Trophoblast cell (in vitro differentiated cells and primary cell): ENCODE measurements at regions not wholly inside any gene's neighbourhood (a gene's known extent, or its start where the extent isn't known, plus 50 kb on each side); places are given as distances from the start of the nearest gene placed in this dataset.

Experiments used
- DNase-seq, 2 donors: peaks; one replicate each; pipeline ENCODE4 v3.0.0-alpha.2; 2016
- H2AFZ ChIP-seq: 2 replicates; pipeline ENCODE4 v1.6.1; 2013; ENCODE audit warnings: low read length, moderate library complexity, mild to moderate bottlenecking; ENCODE audit not compliant: insufficient read depth, poor library complexity
- H2AK5ac ChIP-seq: 2 replicates; pipeline ENCODE4 v1.6.1; 2013; ENCODE audit warnings: mild to moderate bottlenecking, low read length
- H2BK120ac ChIP-seq: 2 replicates; pipeline ENCODE4 v1.6.1; 2013; ENCODE audit warnings: low read length, mild to moderate bottlenecking, moderate library complexity; ENCODE audit not compliant: insufficient read depth, poor library complexity
- H2BK12ac ChIP-seq: 2 replicates; pipeline ENCODE4 v1.6.1; 2013; ENCODE audit warnings: mild to moderate bottlenecking, low read length, moderate library complexity
- H2BK5ac ChIP-seq: 2 replicates; pipeline ENCODE4 v1.6.1; 2013; ENCODE audit warnings: low read length, low read depth, moderate library complexity, mild to moderate bottlenecking; ENCODE audit not compliant: poor library complexity
- H3K14ac ChIP-seq: 2 replicates; pipeline ENCODE4 v1.6.1; 2013; ENCODE audit warnings: mild to moderate bottlenecking, low read length
- H3K18ac ChIP-seq: 2 replicates; pipeline ENCODE4 v1.6.1; 2013; ENCODE audit warnings: mild to moderate bottlenecking, low read length
- H3K23ac ChIP-seq: 2 replicates; pipeline ENCODE4 v1.6.1; 2013; ENCODE audit warnings: low read length
- H3K27ac ChIP-seq: 2 replicates; pipeline ENCODE4 v1.5.1; 2013; ENCODE audit warnings: low read depth, mild to moderate bottlenecking, inconsistent platforms, low read length, moderate library complexity
- H3K27me3 ChIP-seq: 2 replicates; pipeline ENCODE4 v1.6.1; 2013; ENCODE audit warnings: inconsistent platforms, mild to moderate bottlenecking, low read length, moderate library complexity; ENCODE audit not compliant: insufficient read depth
- H3K36me3 ChIP-seq, 2 experiments: 1 replicate in 1 of 2; 2 replicates in 1 of 2; pipeline ENCODE4 v1.6.1; 2013; ENCODE audit warnings: low read length in 2 of 2, mild to moderate bottlenecking in 2 of 2, moderate library complexity in 1 of 2; ENCODE audit not compliant: insufficient read depth in 2 of 2, control insufficient read depth in 1 of 2
- H3K4ac ChIP-seq: 2 replicates; pipeline ENCODE4 v1.6.1; 2013; ENCODE audit warnings: low read depth, mild to moderate bottlenecking, low read length, moderate library complexity
- H3K4me1 ChIP-seq, 2 experiments: 1 replicate in 1 of 2; 2 replicates in 1 of 2; pipeline ENCODE4 v1.6.1; 2013; ENCODE audit warnings: low read length in 2 of 2, mild to moderate bottlenecking in 2 of 2, moderate library complexity in 1 of 2; ENCODE audit not compliant: insufficient read depth in 2 of 2, control insufficient read depth in 1 of 2
- H3K4me2 ChIP-seq: 2 replicates; pipeline ENCODE4 v1.6.1; 2013; ENCODE audit warnings: inconsistent platforms, mild to moderate bottlenecking, low read length, moderate library complexity
- H3K4me3 ChIP-seq: 2 replicates; pipeline ENCODE4 v1.5.1; 2013; ENCODE audit warnings: mild to moderate bottlenecking, low read depth, low read length, inconsistent platforms
- H3K79me1 ChIP-seq: one replicate; pipeline ENCODE4 v1.6.1; 2013; ENCODE audit warnings: low read length
- H3K79me2 ChIP-seq: 2 replicates; pipeline ENCODE4 v1.6.1; 2013; ENCODE audit warnings: low read length, mild to moderate bottlenecking; ENCODE audit not compliant: control insufficient read depth, insufficient read depth, poor library complexity
- H3K9ac ChIP-seq: 2 replicates; pipeline ENCODE4 v1.6.1; 2013; ENCODE audit warnings: mild to moderate bottlenecking, low read length
- H3K9me3 ChIP-seq: 2 replicates; pipeline ENCODE4 v1.6.1; 2013; ENCODE audit warnings: low read depth, mild to moderate bottlenecking, control low read depth, inconsistent platforms, low read length; ENCODE audit not compliant: insufficient read depth
- H4K12ac ChIP-seq: 2 replicates; pipeline ENCODE4 v1.6.1; 2013; ENCODE audit warnings: low read depth, mild to moderate bottlenecking, low read length, moderate library complexity
- H4K8ac ChIP-seq: 2 replicates; pipeline ENCODE4 v1.6.1; 2013; ENCODE audit warnings: low read depth, mild to moderate bottlenecking, low read length, moderate library complexity
- H4K91ac ChIP-seq: one replicate; pipeline ENCODE4 v1.6.1; 2013; ENCODE audit warnings: low read depth, mild to moderate bottlenecking, low read length, moderate library complexity
- WGBS: extraction: QIAGEN DNeasy Blood & Tissue Kit; methylation state at CpG from one replicate; pipeline ENCODE4 v1.1.7; 2013; ENCODE audit warnings: missing lambda C conversion rate; ENCODE audit not compliant: insufficient read length, insufficient coverage; ENCODE audit errors: extremely low coverage; 5-methylcytosine and 5-hydroxymethylcytosine counted together

- no peak overlapping the region for H3K9ac ChIP-seq
- no peak overlapping the region for H2AFZ ChIP-seq
- no peak overlapping the region for H3K4me2 ChIP-seq
- H3K4ac ChIP-seq = no peak overlapping the region
- no peaks in the 10 kb centered on the region for H3K9me3 ChIP-seq
- no peaks in the 10 kb centered on the region for H3K36me3 ChIP-seq
- no peak overlapping the region for H2BK120ac ChIP-seq
- H2AK5ac ChIP-seq = no peak overlapping the region
- H3K27me3 ChIP-seq = no peaks in the 10 kb centered on the region
- no peak overlapping the region for H3K27ac ChIP-seq
- H3K23ac ChIP-seq = no peak overlapping the region
- no CpG with 5 or more reads among the region's 4 CpGs for WGBS
- H2BK5ac ChIP-seq = no peak overlapping the region
- H3K4me1 ChIP-seq = no peaks in the 10 kb centered on the region
- no peak overlapping the region for H3K4me3 ChIP-seq
- H4K91ac ChIP-seq = no peak overlapping the region
- no peak for DNase-seq
- H2BK12ac ChIP-seq = no peak overlapping the region
- no peak overlapping the region for H4K12ac ChIP-seq
- H4K8ac ChIP-seq = no peak overlapping the region
- no peaks in the 10 kb centered on the region for H3K79me2 ChIP-seq
- no peak overlapping the region for H3K14ac ChIP-seq
- H3K18ac ChIP-seq = no peak overlapping the region
- no peaks in the 10 kb centered on the region for H3K79me1 ChIP-seq
Observed at GRCh38 chr12:39682689-39683477, 63.3 kb upstream of the ABCD2 start.

- Histone ChIP-seq H3K9ac (no peak overlapping the region), H2AK5ac (no peak overlapping the region), H3K18ac (no peak overlapping the region), H3K27ac (no peak overlapping the region), H2BK12ac (no peak overlapping the region), H3K9me3 (no peaks in the 10 kb centered on the region), H3K79me2 (no peaks in the 10 kb centered on the region), H3K14ac (no peak overlapping the region), H3K36me3 (no peaks in the 10 kb centered on the region), H3K23ac (no peak overlapping the region), H2BK120ac (no peak overlapping the region), H3K27me3 (no peaks in the 10 kb centered on the region), H2AFZ (no peak overlapping the region), H3K4ac (no peak overlapping the region), H3K79me1 (no peaks in the 10 kb centered on the region), H3K4me2 (no peak overlapping the region), H3K4me1 (no peaks in the 10 kb centered on the region), H4K8ac (no peak overlapping the region), H4K91ac (no peak overlapping the region), H3K4me3 (no peak overlapping the region), H2BK5ac (no peak overlapping the region), H4K12ac (no peak overlapping the region)
- DNase-seq = no peak
- WGBS = no CpG with 5 or more reads among the region's 1 CpG
Observed at GRCh38 chr12:39675263-39675662, 55.7 kb upstream of the ABCD2 start.

- no peak overlapping the region for H4K12ac ChIP-seq
- no peak overlapping the region for H2BK12ac ChIP-seq
- no CpG with 5 or more reads among the region's 1 CpG for WGBS
- H3K14ac ChIP-seq = no peak overlapping the region
- H3K79me1 ChIP-seq = no peaks in the 10 kb centered on the region
- no peak overlapping the region for H2AFZ ChIP-seq
- no peak overlapping the region for H3K18ac ChIP-seq
- no peaks in the 10 kb centered on the region for H3K9me3 ChIP-seq
- no peak overlapping the region for H4K91ac ChIP-seq
- H2BK120ac ChIP-seq = no peak overlapping the region
- H4K8ac ChIP-seq = no peak overlapping the region
- no peak overlapping the region for H3K4me3 ChIP-seq
- H3K4ac ChIP-seq = no peak overlapping the region
- no peak for DNase-seq
- H3K23ac ChIP-seq = no peak overlapping the region
- H3K9ac ChIP-seq = no peak overlapping the region
- H3K4me1 ChIP-seq = no peaks in the 10 kb centered on the region
- no peaks in the 10 kb centered on the region for H3K27me3 ChIP-seq
- H3K79me2 ChIP-seq = no peaks in the 10 kb centered on the region
- H3K27ac ChIP-seq = no peak overlapping the region
- no peak overlapping the region for H2AK5ac ChIP-seq
- no peak overlapping the region for H2BK5ac ChIP-seq
- H3K36me3 ChIP-seq = peaks cover 0 to 1% of the 10 kb centered on the region in 2 experiments
- H3K4me2 ChIP-seq = no peak overlapping the region
Observed at GRCh38 chr12:39672976-39673375, 53.4 kb upstream of the ABCD2 start.

- Histone ChIP-seq H3K4me2 (no peak overlapping the region), H2BK12ac (no peak overlapping the region), H4K91ac (no peak overlapping the region), H4K12ac (no peak overlapping the region), H3K79me1 (no peaks in the 10 kb centered on the region), H3K14ac (no peak overlapping the region), H3K27ac (no peak overlapping the region), H3K79me2 (no peaks in the 10 kb centered on the region), H3K36me3 (peaks cover 0 to 1% of the 10 kb centered on the region in 2 experiments), H3K4me1 (no peaks in the 10 kb centered on the region), H2BK5ac (no peak overlapping the region), H3K4ac (no peak overlapping the region), H3K27me3 (no peaks in the 10 kb centered on the region), H2AFZ (no peak overlapping the region), H2BK120ac (no peak overlapping the region), H4K8ac (no peak overlapping the region), H2AK5ac (no peak overlapping the region), H3K9me3 (no peaks in the 10 kb centered on the region), H3K4me3 (no peak overlapping the region), H3K9ac (no peak overlapping the region), H3K23ac (no peak overlapping the region), H3K18ac (no peak overlapping the region)
- no CpG with 5 or more reads among the region's 5 CpGs for WGBS
- DNase-seq = no peak
Observed at GRCh38 chr12:39671898-39672875, 52.6 kb upstream of the ABCD2 start.
